GM12874 (cell line): ENCODE measurements at regions not wholly inside any gene's neighbourhood (a gene's known extent, or its start where the extent isn't known, plus 50 kb on each side); places are given as distances from the start of the nearest gene placed in this dataset.

Experiments
- CTCF ChIP-seq: IDR thresholded peaks from 2 replicates; pipeline ENCODE4 v1.5.1; 2011; ENCODE audit warnings: low read depth, mild to moderate bottlenecking, control low read depth, low read length, moderate library complexity; ENCODE audit not compliant: insufficient read depth

- no peak for TF ChIP-seq CTCF
Observed at GRCh38 chr2:161077367-161078210, 82.6 kb upstream of the TANK start.

GRCh38 chr2:161078211-161078539, 82.1 kb upstream of the TANK start:
- TF ChIP-seq CTCF = no peak

- no peak for TF ChIP-seq CTCF
Observed at GRCh38 chr2:161085149-161085548, 75.1 kb upstream of the TANK start.

DNA sequence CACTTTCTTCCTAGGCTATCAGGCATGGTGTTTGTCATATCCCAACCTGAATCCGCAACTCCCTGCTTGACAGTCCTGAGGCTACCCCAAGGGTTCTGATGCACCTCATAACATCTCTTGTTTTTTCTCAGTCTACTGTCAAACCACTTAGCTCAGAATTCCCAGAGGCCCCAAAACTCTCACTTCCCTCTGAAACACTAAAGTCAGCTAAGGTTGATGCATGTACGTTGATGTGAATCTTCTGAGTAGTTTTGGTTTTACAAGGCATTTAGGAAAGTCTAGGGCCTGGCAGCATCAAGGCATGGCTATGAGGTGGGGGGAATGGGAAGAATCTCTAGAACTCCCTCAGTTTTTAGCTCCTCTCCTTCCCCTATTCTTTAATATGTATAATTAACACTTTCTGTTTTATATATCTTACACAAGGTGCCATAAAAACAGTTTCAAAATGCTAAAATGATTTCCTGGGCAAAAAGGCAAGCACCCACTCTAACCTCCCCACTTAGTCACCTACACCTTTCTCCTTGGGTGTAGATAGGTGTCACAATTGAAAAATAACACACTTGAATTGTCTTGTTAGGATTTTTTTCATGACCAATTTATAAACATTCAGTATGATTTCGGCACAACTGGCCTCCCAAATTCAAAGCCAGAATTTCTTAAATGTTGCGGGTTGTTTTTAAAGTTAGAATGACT, 71.4 kb upstream of the TANK start:
- no peak for TF ChIP-seq CTCF

GRCh38 chr2:161090411-161090810, 69.8 kb upstream of the TANK start:
- TF ChIP-seq CTCF = no peak

DNA sequence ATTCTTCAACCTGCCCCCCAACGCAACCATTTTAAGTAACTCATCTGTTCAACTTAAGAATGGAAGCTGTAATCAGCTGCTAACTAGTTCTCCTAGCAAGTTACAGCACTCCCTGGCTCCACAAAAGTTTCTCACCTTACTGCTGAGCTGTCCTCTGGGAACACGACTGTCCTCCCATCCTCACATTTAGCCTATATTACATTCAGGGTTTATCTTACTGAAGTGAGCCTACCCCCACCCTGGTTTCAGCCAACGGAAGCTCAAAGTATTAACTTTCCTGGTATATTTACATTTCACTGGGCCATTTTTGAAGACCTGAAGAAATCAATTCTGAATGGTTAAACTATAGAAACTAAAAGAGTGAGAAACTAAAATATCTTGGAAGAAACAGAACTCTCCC, 64.9 kb upstream of the TANK start:
- no peak for TF ChIP-seq CTCF

- TF ChIP-seq CTCF = no peak
Observed at GRCh38 chr2:161096336-161096735, 63.9 kb upstream of the TANK start.
